ENCODE measurements at regions not wholly inside any gene's neighbourhood (a gene's known extent, or its start where the extent isn't known, plus 50 kb on each side); places are given as distances from the start of the nearest gene placed in this dataset.

- no peak for DNase-seq (ENCODE audit: low spot score)
These were observed 49.9 kb downstream of the CNTN3 start for GRCh38 chr3:74564560-74564959.

GRCh38 chr3:74562558-74563269 lies 51.7 kb downstream of the CNTN3 start:
- no peak for DNase-seq (ENCODE audit: low spot score)

DNA sequence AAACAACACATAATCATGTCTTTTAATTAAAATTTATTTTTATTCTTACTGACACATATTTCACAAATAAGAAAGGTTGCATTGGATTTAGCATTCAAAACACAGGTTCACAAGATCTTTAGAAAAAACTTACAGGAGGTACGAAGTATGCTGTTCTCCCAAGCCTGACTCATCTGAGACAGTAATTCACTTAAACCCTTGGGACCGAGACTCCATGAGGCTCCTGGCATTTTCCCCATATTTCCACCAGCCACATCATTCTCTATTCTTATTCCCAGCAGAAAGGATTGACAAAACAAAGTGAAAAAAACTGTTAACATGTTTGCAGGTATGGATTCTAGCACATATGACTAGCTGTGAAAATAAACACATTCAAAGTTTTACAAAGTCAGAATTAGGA lies 52.6 kb downstream of the CNTN3 start:
- no peak for DNase-seq (ENCODE audit: low spot score)

DNA sequence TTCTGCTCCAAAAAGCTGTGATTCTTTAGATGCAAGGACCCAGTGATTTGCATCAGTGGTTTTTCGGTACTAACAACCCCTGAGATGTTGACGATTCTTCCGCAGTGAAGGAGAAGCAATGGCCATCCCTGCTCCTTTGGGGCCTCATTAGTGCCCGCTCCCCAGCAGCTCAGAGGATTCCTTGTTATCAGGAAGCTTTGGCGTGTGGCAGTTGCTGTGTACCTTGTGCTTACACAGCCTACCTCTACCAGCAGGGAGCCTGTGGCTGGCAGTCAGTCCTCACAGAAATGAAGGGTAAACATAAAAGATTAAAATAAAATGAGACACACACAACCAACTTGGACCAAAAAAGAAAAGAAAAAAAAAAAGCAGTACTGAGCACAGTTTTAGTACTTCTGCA lies 55.2 kb downstream of the CNTN3 start:
- DNase-seq (ENCODE audit: low spot score), result no peak

DNA sequence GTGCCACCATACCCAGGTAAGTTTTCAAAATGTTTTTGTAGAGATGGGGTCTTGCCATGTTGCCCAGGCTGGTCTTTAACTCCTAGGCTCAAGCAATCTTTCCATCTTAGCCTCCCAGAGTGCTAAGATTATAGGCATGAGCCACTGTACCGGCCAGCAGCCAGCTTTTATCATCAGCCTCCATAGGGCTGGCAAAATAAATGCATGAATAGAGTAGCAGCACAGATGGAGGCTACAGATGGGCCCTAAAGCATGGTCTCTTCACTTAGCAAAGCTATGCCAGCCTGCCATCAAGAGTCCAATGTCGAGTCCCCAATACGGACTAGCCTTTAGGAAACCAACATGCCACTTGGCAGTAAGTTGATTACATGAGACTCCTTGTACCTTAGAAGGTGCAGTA lies 63.8 kb downstream of the CNTN3 start:
- DNase-seq (ENCODE audit: low spot score), result no peak

DNA sequence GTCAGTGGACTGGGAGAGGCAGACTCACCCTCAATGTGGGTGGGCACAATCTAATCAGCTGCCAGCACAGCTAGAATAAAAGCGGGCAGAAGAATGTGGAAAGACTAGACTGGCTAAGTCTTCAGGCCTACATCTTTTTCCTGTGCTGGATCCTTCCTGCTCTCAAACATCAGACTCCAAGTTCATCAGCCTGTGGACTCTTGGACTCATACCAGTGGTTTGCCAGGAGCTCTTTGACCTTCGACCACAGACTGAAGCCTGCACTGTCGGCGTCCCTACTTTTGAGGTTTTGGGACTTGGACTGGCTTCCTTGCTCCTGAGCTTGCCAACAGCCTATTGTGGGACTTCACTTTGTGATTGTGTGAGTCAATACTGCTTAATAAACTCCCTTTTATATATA lies 68.0 kb downstream of the CNTN3 start:
- no peak for DNase-seq (ENCODE audit: low spot score)

DNA sequence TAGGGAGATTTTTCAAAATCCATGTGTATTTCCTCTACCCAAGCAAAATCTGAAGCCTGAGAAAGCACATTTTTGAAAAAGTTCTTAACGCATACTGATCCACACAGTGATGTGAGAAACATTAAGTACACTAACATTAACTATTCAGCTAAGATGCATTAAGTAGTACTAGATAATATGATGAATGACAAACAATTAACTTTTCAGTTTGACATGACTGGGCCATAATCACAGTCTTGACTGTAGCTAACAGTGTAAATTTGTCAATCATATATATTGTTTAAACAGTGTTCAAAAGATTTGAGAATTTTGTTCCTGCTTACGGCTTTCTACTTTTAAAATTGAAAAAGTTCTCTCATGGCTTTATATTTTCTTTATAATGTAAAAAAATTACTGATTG lies 72.0 kb downstream of the CNTN3 start:
- DNase-seq (ENCODE audit: low spot score), result no peak

DNA sequence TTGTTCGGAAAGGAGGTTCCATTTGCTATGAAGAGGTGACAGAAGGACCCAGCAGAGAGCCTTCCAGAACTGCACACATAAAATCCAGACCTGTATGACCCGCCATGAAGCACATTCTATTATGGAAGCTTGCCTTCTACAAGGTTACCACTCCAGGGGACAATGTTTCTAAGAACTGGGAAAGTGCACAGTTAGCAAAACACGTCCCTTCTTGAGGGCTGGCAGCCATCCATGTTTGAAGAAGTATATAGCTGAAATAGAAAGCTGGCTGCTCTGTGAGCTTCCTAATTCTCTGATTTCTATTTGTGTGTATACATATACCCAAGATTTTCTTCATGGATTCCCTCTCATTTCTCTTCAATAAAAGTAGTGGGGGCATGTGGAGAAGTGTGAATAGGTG lies 74.6 kb downstream of the CNTN3 start:
- no peak for DNase-seq (ENCODE audit: low spot score)

DNA sequence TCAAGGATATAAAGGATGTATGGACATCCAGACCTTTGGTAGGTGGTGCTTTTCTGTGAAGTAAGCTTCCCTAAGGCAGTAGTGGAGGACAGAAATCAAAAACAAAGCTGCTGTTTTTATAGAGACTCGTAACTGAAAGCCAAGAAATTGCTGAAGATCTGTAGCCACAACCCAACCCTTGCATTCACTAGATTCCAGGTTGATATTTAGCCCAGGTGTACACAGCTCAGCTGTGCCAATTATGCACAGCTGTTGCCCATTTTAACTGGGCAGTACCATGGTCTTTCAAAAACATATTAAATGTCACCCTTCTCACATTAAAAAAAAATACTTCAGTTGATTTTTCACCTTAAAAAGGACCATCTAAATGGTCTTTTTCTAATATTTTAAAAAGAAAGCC lies 75.8 kb downstream of the CNTN3 start:
- DNase-seq (ENCODE audit: low spot score), result no peak

GRCh38 chr3:74537857-74538256 lies 76.6 kb downstream of the CNTN3 start:
- no peak for DNase-seq (ENCODE audit: low spot score)

- no peak for DNase-seq (ENCODE audit: low spot score)
These were observed 77.3 kb downstream of the CNTN3 start for GRCh38 chr3:74537164-74537563.

- DNase-seq (ENCODE audit: low spot score), result no peak
These were observed 79.2 kb downstream of the CNTN3 start for GRCh38 chr3:74535281-74535680.

GRCh38 chr3:74534611-74535010 lies 79.8 kb downstream of the CNTN3 start:
- no peak for DNase-seq (ENCODE audit: low spot score)

- no peak for DNase-seq (ENCODE audit: low spot score)
These were observed 82.0 kb downstream of the CNTN3 start for GRCh38 chr3:74532446-74532845.

- DNase-seq (ENCODE audit: low spot score), result no peak
These were observed 83.0 kb downstream of the CNTN3 start for GRCh38 chr3:74531491-74531890.

DNA sequence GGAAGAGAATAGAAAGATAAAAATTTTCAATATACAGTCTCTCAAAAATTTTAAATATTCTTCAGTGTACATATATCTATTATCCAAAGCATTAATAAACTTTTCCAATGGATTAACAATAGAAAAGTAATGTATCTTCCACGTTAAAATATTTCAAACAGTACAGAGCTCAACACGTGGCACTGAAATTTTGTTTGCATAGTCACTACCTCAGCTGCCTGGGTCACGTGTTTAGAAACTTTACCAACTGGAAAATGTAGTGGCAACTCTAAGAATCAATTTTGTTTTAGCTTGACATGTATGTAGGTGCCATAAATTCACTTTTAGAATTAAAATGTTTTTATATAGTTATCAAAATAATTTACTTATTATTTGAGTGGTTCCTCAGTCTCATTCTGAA lies 85.3 kb downstream of the CNTN3 start:
- DNase-seq (ENCODE audit: low spot score), result no peak

DNA sequence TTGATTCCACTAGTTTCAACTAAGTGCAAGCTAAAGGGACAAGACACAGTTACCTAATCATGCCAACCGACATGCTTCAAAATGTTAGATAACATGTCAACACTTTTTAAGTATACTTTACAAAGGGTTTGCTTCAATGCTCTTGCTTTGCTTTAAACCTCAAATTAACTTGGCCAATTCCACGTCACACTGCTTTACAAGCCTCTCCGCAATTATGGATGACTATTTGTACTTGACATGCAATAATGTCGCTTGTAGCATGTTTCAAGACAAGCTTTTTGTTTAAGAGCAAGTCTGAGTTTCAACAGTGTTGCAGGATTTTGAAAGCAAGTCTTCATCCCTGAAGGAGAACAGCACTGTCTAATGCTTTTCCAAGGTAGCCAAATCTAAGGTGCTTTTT lies 86.9 kb downstream of the CNTN3 start:
- DNase-seq (ENCODE audit: low spot score), result no peak

- DNase-seq (ENCODE audit: low spot score), result no peak
These were observed 90.6 kb downstream of the CNTN3 start for GRCh38 chr3:74523811-74524210.

DNA sequence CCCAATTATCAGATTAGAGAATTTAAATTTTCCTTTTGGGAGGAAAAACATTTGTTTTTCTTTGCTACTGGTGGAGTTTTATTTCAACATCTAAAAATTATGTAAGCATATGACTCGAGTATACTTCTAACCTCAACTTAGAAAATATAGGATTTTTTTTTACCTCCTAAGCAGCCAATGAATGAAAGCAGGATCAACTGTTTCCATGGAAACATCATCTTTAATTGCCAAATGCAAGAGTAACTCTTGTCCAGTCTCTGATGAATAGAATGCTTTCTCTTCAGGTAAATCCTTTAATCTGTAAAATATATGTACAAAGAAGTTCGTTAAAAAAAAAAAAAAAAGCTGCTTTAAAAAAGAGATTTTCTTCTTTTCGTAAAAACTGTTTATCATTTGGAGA lies 93.6 kb downstream of the CNTN3 start:
- DNase-seq (ENCODE audit: low spot score), result no peak

- no peak for DNase-seq (ENCODE audit: low spot score)
These were observed 95.8 kb downstream of the CNTN3 start for GRCh38 chr3:74518610-74519009.

DNA sequence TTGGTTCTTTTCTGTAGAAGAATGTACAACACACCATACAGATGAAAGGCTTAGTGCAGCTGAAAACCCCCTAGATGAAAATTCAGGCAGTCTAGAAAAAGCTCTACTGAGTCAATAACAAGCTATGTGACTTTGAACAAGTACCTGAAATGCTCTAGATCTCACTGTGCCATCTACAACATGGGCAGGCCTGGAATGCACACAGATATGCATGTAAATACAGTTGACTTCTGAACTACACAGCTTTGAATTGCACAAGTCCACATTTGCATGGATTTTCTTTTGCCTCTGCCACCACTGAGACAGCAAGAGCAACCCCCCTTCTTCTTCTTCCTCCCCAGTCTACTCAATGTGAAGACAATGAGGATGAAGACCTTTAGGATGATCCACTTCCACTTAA lies 98.4 kb downstream of the CNTN3 start:
- no peak for DNase-seq (ENCODE audit: low spot score)

GRCh38 chr3:74515451-74515850 lies 99.0 kb downstream of the CNTN3 start:
- no peak for DNase-seq (ENCODE audit: low spot score)

- DNase-seq (ENCODE audit: low spot score), result no peak
These were observed 103.4 kb downstream of the CNTN3 start for GRCh38 chr3:74511078-74511477.

- no peak for DNase-seq (ENCODE audit: low spot score)
These were observed 104.1 kb downstream of the CNTN3 start for GRCh38 chr3:74510261-74510818.
